Head of caudate nucleus (tissue), 42 donors: ENCODE measurements at regions not wholly inside any gene's neighbourhood (a gene's known extent, or its start where the extent isn't known, plus 50 kb on each side); places are given as distances from the start of the nearest gene placed in this dataset.

Experiments
- DNase-seq, 42 donors: peaks; one replicate each; pipeline versions ENCODE4 v3.0.0 to v3.0.0-alpha.2; 2020 to 2021; ENCODE audit warnings: mixed read lengths in 7 of 42
- intact Hi-C: fragments of 100-400 bp; cut with DNase I; formaldehyde crosslinking; loops from one replicate; pipeline ENCODE4 v1.15.0; 2022

- DNase-seq: no peak
- intact Hi-C loops: no loop called here
Measured at GRCh38 chr17:65415991-65416390, 145.5 kb downstream of the AXIN2 start.

- intact Hi-C loops: no loop called here
- no peak for DNase-seq
Measured at GRCh38 chr17:65413390-65413789, 148.1 kb downstream of the AXIN2 start.

GRCh38 chr17:65409381-65409780, 152.1 kb downstream of the AXIN2 start:
- no peak for DNase-seq
- intact Hi-C loops: no loop called here

GRCh38 chr17:65408050-65408449, 153.4 kb downstream of the AXIN2 start:
- intact Hi-C loops: no loop called here
- DNase-seq: no peak

- intact Hi-C loops: no loop called here
- DNase-seq: no peak
Measured at GRCh38 chr17:65407017-65407416, 154.4 kb downstream of the AXIN2 start.

GRCh38 chr17:65406552-65406951, 154.9 kb downstream of the AXIN2 start:
- DNase-seq: no peak
- intact Hi-C loops: no loop called here

- intact Hi-C loops: no loop called here
- DNase-seq: no peak
Measured at GRCh38 chr17:65405563-65405962, 155.9 kb downstream of the AXIN2 start.

GRCh38 chr17:65404761-65405160, 156.7 kb downstream of the AXIN2 start:
- intact Hi-C loops: no loop called here
- no peak for DNase-seq

- intact Hi-C loops: no loop called here
- DNase-seq: no peak
Measured at GRCh38 chr17:65403626-65404025, 157.8 kb downstream of the AXIN2 start.

GRCh38 chr17:65402513-65403496, 158.6 kb downstream of the AXIN2 start:
- intact Hi-C loops: no loop called here
- DNase-seq: no peak

- intact Hi-C loops: no loop called here
Measured at GRCh38 chr17:65401561-65401960, 159.9 kb downstream of the AXIN2 start.

GRCh38 chr17:65400701-65401100, 160.7 kb downstream of the AXIN2 start:
- DNase-seq: no peak
- intact Hi-C loops: no loop called here

More at GRCh38 chr17:65401561-65401960, 159.9 kb downstream of the AXIN2 start:
- no peak for DNase-seq

- DNase-seq: no peak
- intact Hi-C loops: no loop called here
Measured at GRCh38 chr17:65398040-65398787, 163.2 kb downstream of the AXIN2 start.

GRCh38 chr17:65395924-65396323, 165.5 kb downstream of the AXIN2 start:
- DNase-seq: no peak
- intact Hi-C loops: no loop called here

- no peak for DNase-seq
- intact Hi-C loops: no loop called here
Measured at GRCh38 chr17:65394811-65395472, 166.5 kb downstream of the AXIN2 start.

GRCh38 chr17:65393514-65393913, 167.9 kb downstream of the AXIN2 start:
- no peak for DNase-seq
- intact Hi-C loops: no loop called here

GRCh38 chr17:65389949-65390348, 171.5 kb downstream of the AXIN2 start:
- DNase-seq: no peak
- intact Hi-C loops: no loop called here

GRCh38 chr17:65389426-65389825, 172.0 kb downstream of the AXIN2 start:
- intact Hi-C loops: no loop called here
- DNase-seq: no peak

GRCh38 chr17:65388911-65389310, 172.5 kb downstream of the AXIN2 start:
- DNase-seq: no peak
- intact Hi-C loops: no loop called here

- no peak for DNase-seq
- intact Hi-C loops: no loop called here
Measured at GRCh38 chr17:65387322-65387721, 174.1 kb downstream of the AXIN2 start.
